GM23338 (cell line): ENCODE measurements at regions not wholly inside any gene's neighbourhood (a gene's known extent, or its start where the extent isn't known, plus 50 kb on each side); places are given as distances from the start of the nearest gene placed in this dataset.

Experiments
- ATAC-seq: fragments of 200-7000 bp; cut with Tn5 transposase; 3 replicates; pipeline ENCODE4 v1.9.1; 2020
- DNase-seq: peaks from one replicate; pipeline ENCODE4 v3.0.0-alpha.2; 2015; ENCODE audit warnings: low spot score
- H2AFZ ChIP-seq: fragments of 200-600 bp; sonication (generic); 2 replicates; pipeline ENCODE4 v1.8.0; 2016; ENCODE audit warnings: antibody characterized with exemption, mild to moderate bottlenecking, moderate library complexity
- H3F3A ChIP-seq: fragments of 200-600 bp; sonication (generic); replicated peaks from 2 replicates; pipeline ENCODE4 v1.8.0; 2017; ENCODE audit warnings: antibody characterized with exemption, mixed run types, low read depth
- H3K27ac ChIP-seq: fragments of 200-600 bp; sonication (generic); 2 replicates; pipeline ENCODE4 v1.6.1; 2016; ENCODE audit warnings: low read depth
- H3K27me3 ChIP-seq: fragments of 200-600 bp; sonication (generic); 2 replicates; pipeline ENCODE4 v1.8.0; 2016; ENCODE audit warnings: mild to moderate bottlenecking, mixed run types, moderate library complexity; ENCODE audit not compliant: insufficient read depth
- H3K36me3 ChIP-seq: fragments of 200-600 bp; sonication (generic); 2 replicates; pipeline ENCODE4 v1.8.0; 2016; ENCODE audit warnings: mild to moderate bottlenecking; ENCODE audit not compliant: insufficient read depth
- H3K4me1 ChIP-seq: fragments of 200-600 bp; sonication (generic); 2 replicates; pipeline ENCODE4 v1.8.0; 2016; ENCODE audit warnings: mild to moderate bottlenecking, moderate library complexity; ENCODE audit not compliant: insufficient read depth
- H3K4me2 ChIP-seq: fragments of 200-600 bp; sonication (generic); 2 replicates; pipeline ENCODE4 v1.7.1; 2017; ENCODE audit warnings: mixed run types
- H3K4me3 ChIP-seq: fragments of 200-600 bp; sonication (generic); 2 replicates; pipeline ENCODE4 v1.6.1; 2016; ENCODE audit warnings: mixed run types
- H3K79me2 ChIP-seq: fragments of 200-600 bp; sonication (generic); replicated peaks from 2 replicates; pipeline ENCODE4 v1.8.0; 2017; ENCODE audit warnings: mild to moderate bottlenecking; ENCODE audit not compliant: insufficient read depth
- H3K9me2 ChIP-seq: fragments of 200-600 bp; sonication (generic); 2 replicates; pipeline ENCODE4 v1.8.0; 2017; ENCODE audit not compliant: insufficient read depth
- H4K20me1 ChIP-seq: fragments of 200-600 bp; sonication (generic); replicated peaks from 2 replicates; pipeline ENCODE4 v1.8.0; 2017; ENCODE audit warnings: mild to moderate bottlenecking; ENCODE audit not compliant: insufficient read depth
- H3K27ac Mint-ChIP-seq: 2 replicates; pipeline ENCODE4 v1.8.0; 2020; ENCODE audit warnings: inconsistent platforms, mild to moderate bottlenecking, moderate library complexity, mixed read lengths
- H3K27me3 Mint-ChIP-seq: 3 replicates; pipeline ENCODE4 v1.8.0; 2022; ENCODE audit warnings: low read depth, mild to moderate bottlenecking, moderate library complexity, mixed read lengths, inconsistent platforms; ENCODE audit not compliant: insufficient read depth, poor library complexity
- H3K36me3 Mint-ChIP-seq: 3 replicates; pipeline ENCODE4 v1.8.0; 2021; ENCODE audit warnings: low read depth, mild to moderate bottlenecking, inconsistent platforms, moderate library complexity, mixed read lengths
- H3K4me1 Mint-ChIP-seq: 3 replicates; pipeline ENCODE4 v1.8.0; 2020; ENCODE audit warnings: mild to moderate bottlenecking, inconsistent platforms, mixed read lengths
- H3K4me3 Mint-ChIP-seq: 3 replicates; pipeline ENCODE4 v1.8.0; 2021; ENCODE audit warnings: moderate library complexity, mild to moderate bottlenecking, inconsistent platforms, mixed read lengths
- H3K9me3 Mint-ChIP-seq: 3 replicates; pipeline ENCODE4 v1.8.0; 2020; ENCODE audit warnings: moderate library complexity, mild to moderate bottlenecking, inconsistent platforms, mixed read lengths
- CREB1 ChIP-seq: fragments of 250-450 bp; sonication (Bioruptor Pico); IDR thresholded peaks from 2 replicates; pipeline ENCODE4 v1.5.0; 2020; ENCODE audit warnings: low read depth, mild to moderate bottlenecking, moderate library complexity
- CTCF ChIP-seq, 2 experiments: fragments of 200-600 bp in 1 of 2; sonication (generic) in 1 of 2; conservative IDR thresholded peaks; 2 replicates each; pipeline versions ENCODE4 v1.5.1 to v1.6.1; 2016 to 2017; ENCODE audit warnings: antibody characterized with exemption in 2 of 2, low read depth in 2 of 2, mild to moderate bottlenecking in 2 of 2, moderate library complexity in 1 of 2
- ETS1 ChIP-seq: IDR thresholded peaks from 2 replicates; pipeline ENCODE4 v1.6.1; 2016; ENCODE audit warnings: antibody characterized with exemption
- EZH2 ChIP-seq: fragments of 200-600 bp; sonication (generic); IDR thresholded peaks from one replicate; pipeline ENCODE4 v1.8.0; 2017; ENCODE audit warnings: antibody characterized with exemption, mild to moderate bottlenecking, low read depth; ENCODE audit not compliant: unreplicated experiment
- EZH2phosphoT487 ChIP-seq: fragments of 200-600 bp; sonication (generic); IDR thresholded peaks from one replicate; pipeline ENCODE4 v1.8.1; 2018; ENCODE audit warnings: antibody characterized with exemption; ENCODE audit not compliant: unreplicated experiment
- JUNB ChIP-seq: IDR thresholded peaks from one replicate; pipeline ENCODE4 v1.6.1; 2016; ENCODE audit warnings: antibody characterized with exemption; ENCODE audit not compliant: unreplicated experiment
- NANOG ChIP-seq: IDR thresholded peaks from 2 replicates; pipeline ENCODE4 v1.6.1; 2016; ENCODE audit warnings: antibody characterized with exemption, borderline replicate concordance
- POLR2AphosphoS5 ChIP-seq: IDR thresholded peaks from 2 replicates; pipeline ENCODE4 v1.6.1; 2016; ENCODE audit warnings: antibody characterized with exemption, low read depth
- STAT1 ChIP-seq: IDR thresholded peaks from one replicate; pipeline ENCODE4 v1.6.1; 2016; ENCODE audit warnings: antibody characterized with exemption; ENCODE audit not compliant: unreplicated experiment
- ZNF114 ChIP-seq: fragments of 250-450 bp; sonication (Bioruptor Pico); IDR thresholded peaks from 2 replicates; pipeline ENCODE4 v1.5.0; 2020; ENCODE audit warnings: mild to moderate bottlenecking, moderate library complexity
- ZNF331 ChIP-seq: fragments of 250-450 bp; sonication (Bioruptor Pico); IDR thresholded peaks from 2 replicates; pipeline ENCODE4 v1.5.0; 2020; ENCODE audit warnings: low read depth, mild to moderate bottlenecking, moderate library complexity
- ZNF462 ChIP-seq: fragments of 250-450 bp; sonication (Bioruptor Pico); IDR thresholded peaks from 2 replicates; pipeline ENCODE4 v1.5.0; 2020; ENCODE audit warnings: mild to moderate bottlenecking, moderate library complexity
- TF ChIP-seq, protein P1 (sequence below): IDR thresholded peaks from one replicate; pipeline ENCODE4 v1.6.1; 2018; ENCODE audit warnings: antibody characterized with exemption; ENCODE audit not compliant: unreplicated experiment

DNA sequence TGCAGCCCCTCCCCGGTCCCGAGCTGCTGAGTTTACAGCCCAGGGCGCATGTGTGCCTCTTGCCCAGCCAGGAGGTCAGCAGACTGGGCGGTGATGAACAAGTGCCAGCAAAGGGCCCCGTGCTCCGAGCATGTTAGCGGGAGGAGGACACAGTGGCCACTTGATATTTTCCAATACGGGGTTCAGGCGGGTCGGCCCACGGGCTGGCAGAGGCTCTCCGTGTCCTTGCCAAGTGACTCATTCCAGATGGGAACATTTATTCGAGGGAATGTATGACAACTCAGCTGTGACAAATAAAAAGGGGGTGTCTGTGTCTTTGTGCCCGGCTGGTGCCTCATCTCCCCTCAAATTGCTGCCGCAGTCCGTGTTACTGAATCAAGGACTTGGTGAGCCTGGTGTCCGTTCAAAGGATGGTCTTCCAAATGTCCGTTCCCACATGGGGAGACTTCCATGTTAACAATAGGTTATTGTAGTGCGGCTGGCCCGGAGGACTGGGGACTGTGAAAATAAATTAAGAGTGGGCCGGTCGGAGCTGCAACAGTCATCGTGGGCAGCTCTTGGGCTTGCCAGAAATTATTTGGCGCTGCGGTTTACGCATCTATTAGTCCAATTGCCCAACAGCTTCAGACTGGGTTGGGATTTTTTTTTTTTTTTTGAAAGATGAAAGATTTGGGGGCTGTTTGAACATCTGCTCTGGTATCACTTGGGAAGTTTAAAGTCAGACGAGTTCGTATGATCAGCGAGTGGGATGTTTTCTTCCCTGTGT lies 174.0 kb upstream of the CIBAR2 start:
- no peak for ATAC-seq
- Histone ChIP-seq H3K4me1 (no peaks in the 10 kb centered on the region; the same call in 1 of the 2 replicates), H3K27me3 (no peaks in the 10 kb centered on the region), H3K9me2 (no peaks in the 10 kb centered on the region), H3K36me3 (no peaks in the 10 kb centered on the region), H3F3A (no peaks in the 10 kb centered on the region), H4K20me1 (no peaks in the 10 kb centered on the region; the same call in none of the 2 replicates), H3K4me2 (no peak overlapping the region), H3K79me2 (peaks cover 3% of the 10 kb centered on the region; the same call in 1 of the 2 replicates), H3K4me3 (no peak overlapping the region), H3K27ac (no peak overlapping the region), H2AFZ (no peak overlapping the region)
- Mint-ChIP-seq H3K9me3 (no peaks in the 10 kb centered on the region; the same call in 2 of the 3 replicates), H3K4me3 (no peak overlapping the region), H3K27ac (no peak overlapping the region), H3K36me3 (peaks cover 5% of the 10 kb centered on the region; the same call in 1 of the 3 replicates), H3K27me3 (peaks cover 20% of the 10 kb centered on the region), H3K4me1 (peaks cover 22% of the 10 kb centered on the region)
- TF ChIP-seq CREB1 (CRISPR knock-in tag) (no peak), ZNF331 (CRISPR knock-in tag) (no peak), EZH2phosphoT487 (no peak), NANOG (no peak), EZH2 (no peak), CTCF (conservative IDR thresholded peaks at IDR 0.05; ENCODE audit: low read depth in 2 of 2) (no peak), POLR2AphosphoS5 (no peak), JUNB (no peak), ETS1 (no peak), ZNF114 (CRISPR knock-in tag) (no peak), ZNF462 (CRISPR knock-in tag) (no peak), STAT1 (no peak)
- TF ChIP-seq, protein P1, sequence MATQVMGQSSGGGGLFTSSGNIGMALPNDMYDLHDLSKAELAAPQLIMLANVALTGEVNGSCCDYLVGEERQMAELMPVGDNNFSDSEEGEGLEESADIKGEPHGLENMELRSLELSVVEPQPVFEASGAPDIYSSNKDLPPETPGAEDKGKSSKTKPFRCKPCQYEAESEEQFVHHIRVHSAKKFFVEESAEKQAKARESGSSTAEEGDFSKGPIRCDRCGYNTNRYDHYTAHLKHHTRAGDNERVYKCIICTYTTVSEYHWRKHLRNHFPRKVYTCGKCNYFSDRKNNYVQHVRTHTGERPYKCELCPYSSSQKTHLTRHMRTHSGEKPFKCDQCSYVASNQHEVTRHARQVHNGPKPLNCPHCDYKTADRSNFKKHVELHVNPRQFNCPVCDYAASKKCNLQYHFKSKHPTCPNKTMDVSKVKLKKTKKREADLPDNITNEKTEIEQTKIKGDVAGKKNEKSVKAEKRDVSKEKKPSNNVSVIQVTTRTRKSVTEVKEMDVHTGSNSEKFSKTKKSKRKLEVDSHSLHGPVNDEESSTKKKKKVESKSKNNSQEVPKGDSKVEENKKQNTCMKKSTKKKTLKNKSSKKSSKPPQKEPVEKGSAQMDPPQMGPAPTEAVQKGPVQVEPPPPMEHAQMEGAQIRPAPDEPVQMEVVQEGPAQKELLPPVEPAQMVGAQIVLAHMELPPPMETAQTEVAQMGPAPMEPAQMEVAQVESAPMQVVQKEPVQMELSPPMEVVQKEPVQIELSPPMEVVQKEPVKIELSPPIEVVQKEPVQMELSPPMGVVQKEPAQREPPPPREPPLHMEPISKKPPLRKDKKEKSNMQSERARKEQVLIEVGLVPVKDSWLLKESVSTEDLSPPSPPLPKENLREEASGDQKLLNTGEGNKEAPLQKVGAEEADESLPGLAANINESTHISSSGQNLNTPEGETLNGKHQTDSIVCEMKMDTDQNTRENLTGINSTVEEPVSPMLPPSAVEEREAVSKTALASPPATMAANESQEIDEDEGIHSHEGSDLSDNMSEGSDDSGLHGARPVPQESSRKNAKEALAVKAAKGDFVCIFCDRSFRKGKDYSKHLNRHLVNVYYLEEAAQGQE = no peak
- DNase-seq = no peak
